ENCODE measurements at regions not wholly inside any gene's neighbourhood (a gene's known extent, or its start where the extent isn't known, plus 50 kb on each side); places are given as distances from the start of the nearest gene placed in this dataset.

- H2AFZ ChIP-seq (ENCODE audit: low read length) = no peak overlapping the region
- CTCF ChIA-PET (ENCODE audit: partially characterized antibody) = no interaction called here
- no peak overlapping the region for H2BK20ac ChIP-seq (ENCODE audit: low read length)
- H3K4me2 ChIP-seq (ENCODE audit: insufficient read depth in 1 of 2, low read depth in 2 of 2, low read length in 2 of 2) = no peak overlapping the region
- H4K91ac ChIP-seq (replicated peaks; ENCODE audit: insufficient read length, low read length) = no peak overlapping the region
- H3K27ac ChIP-seq (ENCODE audit: low read depth, low read length) = no peak overlapping the region
- no peaks in the 10 kb centered on the region for H3K9me3 ChIP-seq (ENCODE audit: insufficient read depth in 2 of 2, low read depth in 1 of 2, low read length in 1 of 2)
- no peak overlapping the region for H2BK5ac ChIP-seq (ENCODE audit: low read depth, low read length)
- H3K36me3 ChIP-seq (ENCODE audit: control insufficient read depth in 2 of 4, insufficient read depth in 4 of 4, low read length in 3 of 4) = no peaks in the 10 kb centered on the region
- H2AK5ac ChIP-seq (ENCODE audit: low read depth, low read length) = no peak overlapping the region
- no peak overlapping the region for H3K4ac ChIP-seq (replicated peaks; ENCODE audit: insufficient read length, low read depth, low read length)
- POLR2A ChIA-PET (ENCODE audit: partially characterized antibody) = no interaction called here
- H3K14ac ChIP-seq (ENCODE audit: insufficient read length) = no peak overlapping the region
- no peak overlapping the region for H2BK12ac ChIP-seq (ENCODE audit: low read depth, low read length)
- no peak overlapping the region for H4K5ac ChIP-seq (ENCODE audit: insufficient read length, low read depth, low read length)
- H3K4me1 ChIP-seq (replicated peaks in 1 of 4; ENCODE audit: control insufficient read depth in 3 of 4, insufficient read depth in 4 of 4, low read length in 3 of 4) = no peaks in the 10 kb centered on the region; a peak in 1 of 7 replicates
- H3K79me1 ChIP-seq (ENCODE audit: low read depth, low read length) = no peaks in the 10 kb centered on the region
- FAIRE-seq (no peak), DNase-seq (ENCODE audit: low read depth in 1 of 2, low spot score in 2 of 2) (no peak)
- no peak overlapping the region for H3K56ac ChIP-seq (replicated peaks; ENCODE audit: insufficient read length, low read depth, low read length)
- WGBS, 2 experiments (ENCODE audit: extremely low coverage in 1 of 2, insufficient coverage in 1 of 2, insufficient read length in 1 of 2, insufficient replicate concordance in 2 of 2, low coverage in 1 of 2, low lambda C conversion rate in 2 of 2, missing lambda C conversion rate in 1 of 2) = 85% methylated on average over 3 of the region's 3 CpGs; no CpG with 5 or more reads in 1 of the 2 experiments
- H3K23ac ChIP-seq (ENCODE audit: insufficient read length) = no peak overlapping the region
- no peak overlapping the region for H3K18ac ChIP-seq (ENCODE audit: extremely low read depth, low read length)
- H4K8ac ChIP-seq (ENCODE audit: extremely low read depth, insufficient read depth, low read length) = no peak overlapping the region
- H3K9ac ChIP-seq (replicated peaks in 1 of 4; ENCODE audit: extremely low read depth in 1 of 4, low read depth in 3 of 4, low read length in 3 of 4) = no peak overlapping the region
- H4K20me1 ChIP-seq (replicated peaks in 1 of 2; ENCODE audit: control insufficient read depth in 1 of 2, insufficient read depth in 2 of 2, low read length in 2 of 2) = no peaks in the 10 kb centered on the region
- no peaks in the 10 kb centered on the region for H3K79me2 ChIP-seq (ENCODE audit: control insufficient read depth in 1 of 2, insufficient read depth in 2 of 2, low read length in 2 of 2)
- no peak overlapping the region for H3K4me3 ChIP-seq (ENCODE audit: extremely low read depth in 1 of 4, insufficient read depth in 2 of 4, low read depth in 3 of 4, low read length in 4 of 4)
- no peaks in the 10 kb centered on the region for H3K27me3 ChIP-seq (replicated peaks in 1 of 4; ENCODE audit: control insufficient read depth in 3 of 4, extremely low read depth in 1 of 4, insufficient read depth in 3 of 4, low read length in 3 of 4)
- no peaks in the 10 kb centered on the region for H3K23me2 ChIP-seq (ENCODE audit: low read depth, low read length)
- TF ChIP-seq CREB1 (IDR thresholded peaks at IDR 0.05) = no peak
- no peak overlapping the region for H2BK15ac ChIP-seq (ENCODE audit: low read length)
- no peak overlapping the region for H2BK120ac ChIP-seq (replicated peaks; ENCODE audit: low read depth, low read length)
Observed at GRCh38 chr5:57802131-57802530, 319.5 kb upstream of the ACTBL2 start.

Data from H1 (cell line).